GM20431 (cell line): ENCODE measurements at regions not wholly inside any gene's neighbourhood (a gene's known extent, or its start where the extent isn't known, plus 50 kb on each side); places are given as distances from the start of the nearest gene placed in this dataset.

Experiments
- in situ Hi-C: fragments of 300-500 bp; cut with MseI, MboI; formaldehyde crosslinking; loops from one replicate; pipeline ENCODE4 v1.15.0; 2020; ENCODE audit warnings: low sequenced_read_pairs; ENCODE audit not compliant: unreplicated experiment

DNA sequence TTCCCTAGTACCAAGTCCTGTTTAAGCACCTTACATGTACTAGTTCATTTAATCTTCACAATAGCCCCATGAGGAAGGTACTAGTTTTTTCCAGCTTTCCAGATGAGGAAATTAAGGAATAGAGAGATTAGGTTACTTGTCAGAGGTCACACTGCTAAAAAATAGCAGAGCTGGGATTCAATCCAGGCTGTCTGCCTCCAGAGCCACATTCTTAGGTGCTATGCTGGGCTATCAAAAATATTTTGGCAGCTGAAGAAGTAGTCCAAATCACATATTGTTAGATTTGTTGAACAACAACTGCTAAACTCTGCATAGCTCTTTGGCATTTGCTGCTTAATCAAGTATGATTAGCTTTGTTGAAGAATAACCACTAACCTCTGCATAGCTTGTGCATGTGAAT is 591.5 kb upstream of the KLF4 start:
- in situ Hi-C loops, result no loop called here

DNA sequence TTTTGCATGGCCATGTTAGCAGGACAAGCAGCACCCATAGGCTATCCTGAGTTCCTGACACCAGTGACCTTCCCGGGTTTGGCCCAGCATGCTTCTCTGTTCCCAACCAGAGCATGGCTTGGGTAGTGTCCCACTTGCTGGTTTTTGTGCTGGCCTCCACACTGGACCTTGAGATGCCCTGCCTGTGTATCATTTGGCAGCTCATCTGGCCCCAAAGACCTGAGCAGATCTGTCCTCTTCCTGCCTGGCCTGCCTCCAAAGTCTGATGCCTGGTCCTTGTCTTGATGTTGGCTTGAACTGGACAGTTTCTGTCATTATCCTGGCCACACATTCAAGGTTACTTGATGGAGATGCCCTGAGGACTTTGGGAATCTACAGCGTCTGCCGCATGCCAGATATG is 590.7 kb upstream of the KLF4 start:
- in situ Hi-C loops, result no loop called here

DNA sequence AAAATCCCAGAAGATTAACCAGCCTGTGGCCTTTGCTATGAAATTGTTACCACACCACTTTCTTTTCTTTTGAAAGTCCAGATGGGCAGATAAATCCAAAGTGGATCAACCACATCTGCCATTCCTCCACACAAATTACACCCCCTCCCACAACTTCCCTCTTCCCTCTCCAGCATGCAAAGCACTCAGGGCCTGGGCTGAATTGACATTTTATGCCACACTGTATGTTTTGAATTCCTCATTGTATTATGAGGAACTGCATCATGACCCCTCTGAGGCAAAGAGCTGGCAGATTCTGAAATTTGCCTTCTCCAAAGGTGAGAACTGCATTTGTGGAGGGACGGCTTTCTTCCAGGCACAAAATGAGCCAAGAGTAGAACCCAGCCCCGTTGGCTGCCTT is 589.2 kb upstream of the KLF4 start:
- in situ Hi-C loops, result no loop called here

DNA sequence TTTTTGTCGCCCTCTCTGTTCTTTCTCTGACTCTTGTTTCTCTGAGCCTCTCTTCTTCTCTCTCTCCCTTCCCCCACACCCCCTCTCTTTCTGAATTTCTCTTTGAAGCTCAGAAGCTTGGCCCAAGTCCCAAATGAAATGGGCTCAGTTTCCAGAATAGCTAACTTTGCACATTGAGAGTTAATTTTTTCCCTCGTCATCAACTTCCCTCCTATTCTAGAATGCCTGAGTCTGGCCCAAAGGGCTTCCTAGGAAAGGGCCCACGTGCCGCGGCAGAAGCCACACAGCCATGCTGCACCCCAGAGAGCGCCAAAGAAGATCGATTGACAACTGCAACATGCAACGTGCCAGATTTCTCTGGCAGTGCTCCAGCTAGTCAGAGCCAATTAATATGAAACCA is 588.8 kb upstream of the KLF4 start:
- in situ Hi-C loops, result no loop called here

DNA sequence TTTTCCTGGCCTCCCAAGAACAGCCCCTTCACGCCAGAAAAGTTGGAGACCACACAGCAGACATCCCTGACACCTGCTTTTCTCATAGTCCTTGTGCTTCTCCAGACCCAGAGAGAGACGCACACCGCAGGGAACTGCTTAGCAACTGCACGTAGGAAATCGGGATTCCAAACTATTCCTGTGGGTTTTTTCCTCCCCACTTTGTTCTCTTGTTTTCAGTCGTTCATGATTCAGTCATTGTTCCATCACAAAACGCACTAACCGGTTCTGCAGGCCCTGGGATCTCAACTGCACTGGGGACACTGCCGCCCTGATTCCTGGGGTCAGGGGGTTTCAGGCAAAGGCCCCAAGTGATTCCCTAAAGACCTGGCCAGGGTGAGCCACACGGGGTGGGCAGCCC is 588.0 kb upstream of the KLF4 start:
- in situ Hi-C loops, result no loop called here

DNA sequence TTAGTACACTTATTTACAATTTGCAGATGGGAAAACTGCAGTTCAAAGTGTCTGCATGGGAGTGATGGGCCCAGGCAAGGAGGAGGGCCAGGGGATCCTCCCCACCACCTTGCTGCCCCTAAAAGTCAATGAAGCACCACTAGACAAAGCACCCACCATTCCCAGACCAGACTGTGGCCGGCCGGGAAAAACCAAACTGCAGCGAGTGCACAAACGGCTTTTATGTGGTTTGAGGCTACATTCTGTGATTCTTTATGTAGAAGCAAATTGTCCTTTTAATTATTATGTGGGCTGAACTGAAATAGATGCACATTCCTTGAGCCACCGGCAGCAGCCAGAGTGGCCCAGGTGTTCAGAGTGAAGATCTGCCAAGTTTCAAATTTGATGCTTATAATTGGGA is 585.3 kb upstream of the KLF4 start:
- in situ Hi-C loops, result no loop called here

DNA sequence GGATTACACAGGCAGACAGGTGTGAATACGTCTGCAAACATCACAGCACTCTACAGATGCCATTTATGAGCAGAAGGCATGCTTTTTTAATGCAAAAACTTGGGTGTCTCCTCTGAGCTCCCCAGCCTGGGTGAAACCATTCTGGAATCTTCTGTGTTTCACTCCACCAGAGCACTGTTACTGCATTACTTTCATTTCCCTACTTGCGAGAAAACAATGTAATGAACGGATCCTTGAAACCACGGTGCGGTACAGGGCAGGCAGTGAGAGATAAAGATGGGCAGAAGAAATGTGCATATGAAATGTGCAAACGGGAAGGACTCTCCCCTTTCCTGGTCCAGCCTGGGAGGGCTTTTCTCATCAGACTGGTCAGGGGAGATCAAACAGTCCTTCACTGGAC is 584.3 kb upstream of the KLF4 start:
- in situ Hi-C loops, result no loop called here

DNA sequence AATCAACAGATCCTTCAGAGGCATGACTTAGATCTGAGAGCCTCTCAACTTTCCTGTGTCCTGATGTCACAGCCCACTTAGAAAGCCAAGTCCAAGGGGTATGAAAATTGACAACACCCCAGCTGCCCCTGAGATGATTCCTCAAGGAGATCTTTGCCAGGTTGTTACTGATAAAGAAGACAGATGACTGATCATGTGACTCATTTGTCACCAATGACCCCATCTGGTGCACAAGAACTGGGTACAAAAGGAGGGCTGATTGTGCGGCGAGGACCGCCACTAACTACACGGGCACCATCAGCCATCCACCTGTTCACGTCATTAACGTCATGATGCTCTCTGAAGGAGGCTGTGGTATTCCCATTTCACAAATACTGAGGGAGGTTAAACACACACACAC is 583.2 kb upstream of the KLF4 start:
- in situ Hi-C loops, result no loop called here

DNA sequence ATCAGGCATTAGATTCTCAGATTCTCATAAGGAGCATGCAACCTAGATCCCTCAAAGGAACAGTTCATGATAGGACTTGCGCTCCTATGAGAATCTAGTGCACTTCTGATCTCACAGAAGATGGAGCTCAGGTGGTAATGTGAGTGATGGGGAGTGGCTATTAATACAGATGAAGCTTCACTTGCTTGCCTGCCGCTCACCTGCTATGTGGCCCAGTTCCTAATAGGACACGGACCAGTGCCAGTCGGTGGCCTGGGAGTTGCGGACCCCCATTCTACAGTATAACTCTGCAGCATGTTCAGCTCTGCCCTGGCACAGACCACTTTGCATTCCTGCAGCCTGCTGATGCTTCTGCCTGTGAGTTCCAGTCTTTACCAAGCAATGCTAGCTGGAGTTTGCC is 581.3 kb upstream of the KLF4 start:
- in situ Hi-C loops, result no loop called here

DNA sequence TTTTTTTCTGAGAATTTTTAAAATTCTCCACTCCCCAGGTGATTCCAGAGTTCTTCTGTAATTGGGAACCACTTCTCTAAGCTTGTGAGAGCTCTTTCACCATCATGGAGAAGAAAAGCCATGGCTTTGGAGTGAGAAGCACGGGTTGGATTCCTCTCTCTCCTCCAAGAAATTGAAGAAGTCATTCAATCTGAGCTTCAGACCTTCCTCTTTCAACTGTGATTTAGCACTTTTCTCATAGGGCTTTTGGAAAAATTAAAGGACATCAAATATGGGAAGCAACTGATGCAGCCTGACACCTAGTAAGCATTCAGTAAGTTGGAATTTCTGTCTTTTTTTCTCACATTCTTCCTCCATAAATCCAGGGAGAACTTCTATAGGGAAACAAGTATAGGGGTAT is 580.4 kb upstream of the KLF4 start:
- in situ Hi-C loops, result no loop called here

DNA sequence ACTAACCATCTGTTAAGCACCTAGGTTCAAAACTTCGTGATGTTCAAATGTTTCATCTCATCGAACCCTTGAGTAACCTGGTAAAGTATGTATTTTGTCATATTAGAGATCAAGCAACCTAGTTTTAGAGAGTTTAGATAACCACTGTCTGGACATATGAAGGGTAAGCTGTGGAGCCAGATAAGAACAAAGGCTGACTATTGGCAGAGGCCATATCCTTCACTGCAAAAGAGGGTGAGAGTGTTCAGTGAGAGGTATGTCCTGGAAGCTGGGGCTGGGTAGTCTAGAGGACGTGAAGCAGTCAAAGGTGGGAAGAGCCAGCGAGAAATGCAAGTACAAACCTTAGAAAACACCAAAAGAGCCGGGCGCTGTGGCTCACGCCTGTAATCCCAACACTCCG is 573.1 kb upstream of the KLF4 start:
- in situ Hi-C loops, result no loop called here

DNA sequence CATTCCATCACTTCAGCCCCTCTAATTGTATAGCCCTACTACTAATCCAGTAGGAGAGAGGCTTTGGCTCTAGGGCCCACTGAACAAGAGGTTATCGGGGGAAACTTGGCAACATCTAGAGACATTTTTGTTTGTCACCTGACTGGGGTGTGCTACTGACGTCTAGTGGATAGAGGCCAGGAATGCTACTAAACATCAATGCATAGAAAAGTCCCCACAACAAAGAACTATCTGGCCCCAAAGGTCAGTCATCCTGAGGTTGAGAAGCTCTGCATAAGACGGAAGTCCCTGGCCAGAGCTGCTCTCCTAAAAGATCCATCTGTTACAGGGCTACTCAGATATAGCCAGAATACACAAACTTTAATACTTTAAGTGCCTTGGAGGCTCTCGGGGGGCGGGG is 570.6 kb upstream of the KLF4 start:
- in situ Hi-C loops, result no loop called here

DNA sequence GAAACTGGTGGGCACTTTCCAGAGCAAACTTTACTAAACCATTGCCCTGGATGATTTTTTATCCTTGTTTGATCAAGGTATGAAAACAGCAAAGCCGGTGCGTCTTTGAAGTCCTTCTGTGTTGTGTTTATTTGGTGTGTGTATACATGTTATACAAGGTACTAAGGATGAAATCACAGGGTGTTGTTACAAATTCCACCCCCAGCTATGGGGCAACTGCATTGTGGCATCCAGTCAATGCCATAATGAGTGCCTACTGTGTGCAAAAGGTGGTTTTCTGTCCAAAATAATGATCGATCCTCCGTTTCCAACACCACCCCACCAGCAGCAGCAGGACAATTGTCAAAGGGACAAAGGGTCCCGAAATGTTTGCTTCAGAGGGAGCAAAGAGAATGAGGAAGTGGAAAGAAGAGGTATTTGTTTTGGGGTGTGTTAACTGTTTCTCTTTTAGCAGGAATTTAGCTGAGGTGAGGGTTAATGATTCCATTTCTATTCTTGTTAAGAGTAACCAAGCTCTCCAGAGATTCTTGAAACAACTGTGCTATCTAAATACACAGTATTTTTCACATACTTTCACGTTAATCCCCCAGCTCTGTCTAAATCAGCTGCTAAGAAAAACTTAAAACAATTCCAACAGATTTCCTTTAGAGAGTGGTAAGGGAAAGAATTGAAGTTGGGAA is 568.7 kb upstream of the KLF4 start:
- in situ Hi-C loops, result no loop called here

DNA sequence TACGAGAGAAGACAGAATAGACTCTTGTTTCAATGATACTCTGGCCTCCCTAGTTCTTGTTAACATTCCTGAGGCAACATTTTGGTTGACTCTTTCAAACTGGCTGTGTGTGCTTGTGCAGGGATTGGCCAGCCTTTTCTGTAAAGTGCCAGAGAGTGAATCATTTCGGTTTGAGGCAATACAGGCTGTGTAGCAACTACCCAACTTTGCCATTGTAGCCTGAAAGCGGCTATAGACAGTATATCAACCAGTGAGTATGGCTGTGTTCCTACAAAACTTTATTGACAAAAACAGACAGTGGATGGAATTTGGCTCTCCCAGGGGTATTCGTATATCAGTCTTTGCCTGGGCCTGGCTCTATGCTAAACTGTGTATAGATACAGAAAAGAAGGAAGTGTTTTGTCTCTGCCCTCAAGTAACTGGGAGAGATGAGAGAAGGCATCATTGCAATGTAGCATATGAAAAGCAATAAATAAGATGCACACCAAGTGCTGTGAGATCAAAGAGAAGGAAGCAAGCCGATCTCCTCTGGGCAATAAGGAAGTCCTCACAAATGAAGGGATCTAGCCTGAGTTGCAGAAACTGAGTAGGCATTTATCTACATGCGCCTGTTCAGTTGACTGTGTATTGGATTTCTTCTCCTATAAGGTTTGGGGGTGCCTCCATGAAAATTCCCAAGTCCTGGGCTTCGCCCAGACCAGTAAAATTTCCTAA is 568.0 kb upstream of the KLF4 start:
- in situ Hi-C loops, result no loop called here

DNA sequence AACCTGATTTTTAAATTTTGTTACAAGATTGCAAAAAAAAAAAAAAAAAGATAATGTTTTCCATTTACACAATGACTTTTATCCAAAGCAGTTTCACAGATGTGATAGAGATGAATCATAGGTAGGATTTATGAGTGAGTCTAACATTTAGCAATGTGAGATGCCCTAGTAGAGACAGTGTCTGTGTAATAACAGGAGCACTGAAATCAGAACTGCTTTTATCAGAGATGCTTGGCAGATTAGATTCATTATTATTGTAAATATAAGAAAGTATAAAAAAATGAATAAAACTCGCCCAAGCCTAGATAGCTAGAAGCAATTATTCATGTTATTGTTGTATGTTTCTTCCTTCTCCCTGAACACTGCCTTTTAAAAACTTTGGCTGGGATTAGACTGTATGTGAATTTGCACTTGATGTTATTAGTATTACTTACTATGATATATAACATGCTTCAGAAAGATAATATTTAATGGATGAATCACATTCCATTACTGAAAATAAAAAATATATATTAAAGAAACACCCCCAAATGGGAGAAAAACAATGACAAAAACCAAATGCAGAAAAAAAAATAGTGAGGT is 567.3 kb upstream of the KLF4 start:
- in situ Hi-C loops, result no loop called here

DNA sequence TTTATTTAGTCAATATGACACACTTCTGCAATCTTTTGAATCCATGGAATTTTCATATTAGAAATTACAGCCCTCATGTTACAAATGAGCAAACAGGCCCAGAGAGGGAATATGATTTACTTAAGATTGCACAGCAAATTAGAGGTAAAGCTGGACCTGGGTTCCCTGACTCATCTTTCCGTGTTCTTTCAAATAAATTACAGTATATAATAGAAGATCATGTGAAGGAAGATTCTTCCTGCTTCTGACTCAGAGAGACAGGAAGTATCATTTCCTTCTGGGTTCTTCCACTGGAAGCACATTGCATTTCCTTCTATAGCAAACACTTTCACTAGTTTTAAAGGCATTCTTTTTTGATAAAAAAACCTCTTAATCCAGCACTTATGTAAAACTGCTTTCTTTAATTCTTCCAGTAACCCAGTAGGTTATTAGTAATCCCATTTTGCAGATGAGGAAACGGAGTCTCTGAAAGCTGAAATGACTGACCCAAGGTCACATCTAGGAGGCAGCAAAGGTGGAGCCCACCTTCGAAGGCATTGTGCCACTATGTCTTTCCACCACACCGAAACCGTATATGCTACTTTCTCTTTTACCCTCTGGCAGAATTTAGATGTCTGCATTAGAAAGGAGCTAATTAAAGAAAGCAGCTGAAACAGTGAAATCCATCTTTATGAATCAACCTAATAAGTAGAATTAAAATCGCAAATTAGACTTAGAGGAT is 566.7 kb upstream of the KLF4 start:
- in situ Hi-C loops, result no loop called here

DNA sequence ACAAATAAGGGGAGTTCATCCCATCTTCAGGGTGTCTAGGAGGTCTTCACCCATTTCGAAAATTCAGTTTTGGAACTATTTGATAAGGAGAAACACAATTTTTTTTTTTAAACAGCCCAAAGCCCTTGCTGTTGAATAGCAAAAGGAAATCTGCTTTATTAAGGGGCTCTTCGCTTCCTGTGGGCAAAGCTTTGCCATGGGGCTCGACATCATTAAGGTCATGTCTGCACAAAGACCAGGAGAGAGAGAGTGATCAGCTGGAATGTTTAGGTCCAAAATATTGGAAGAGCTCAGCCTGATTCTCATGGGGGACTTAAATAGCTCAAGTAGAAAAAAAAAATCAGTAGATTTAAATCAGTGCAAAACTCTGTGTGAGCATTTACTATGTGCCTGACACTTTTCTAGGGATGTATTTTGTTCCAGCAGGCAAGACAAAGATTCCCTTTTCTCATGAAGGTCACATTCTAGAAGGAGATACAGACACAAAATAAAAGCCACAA is 564.6 kb upstream of the KLF4 start:
- in situ Hi-C loops, result no loop called here

DNA sequence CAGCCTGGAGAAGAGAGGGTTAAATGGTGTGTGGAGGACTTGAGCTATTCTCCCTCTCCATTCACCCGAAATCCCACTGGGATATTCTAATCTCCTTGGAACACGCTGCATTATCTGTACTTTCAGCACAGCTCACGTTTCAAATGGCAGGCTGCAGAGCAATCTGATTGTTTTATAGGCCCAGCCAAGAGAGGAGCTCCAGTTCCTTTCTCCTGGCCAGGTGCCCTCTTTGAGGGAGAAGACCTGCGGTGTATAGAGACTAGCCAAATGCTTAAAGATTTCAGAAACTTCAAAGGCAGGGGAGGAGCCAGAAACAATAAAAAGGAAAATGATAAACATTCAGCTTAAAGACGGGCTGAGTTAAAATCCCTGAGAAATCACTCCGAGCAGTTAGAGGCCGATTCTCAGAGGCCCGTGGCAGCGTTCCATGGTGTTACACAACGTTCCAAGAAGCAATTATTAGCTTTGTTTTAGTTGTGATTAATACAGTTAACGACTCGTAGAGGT is 564.0 kb upstream of the KLF4 start:
- in situ Hi-C loops, result no loop called here

DNA sequence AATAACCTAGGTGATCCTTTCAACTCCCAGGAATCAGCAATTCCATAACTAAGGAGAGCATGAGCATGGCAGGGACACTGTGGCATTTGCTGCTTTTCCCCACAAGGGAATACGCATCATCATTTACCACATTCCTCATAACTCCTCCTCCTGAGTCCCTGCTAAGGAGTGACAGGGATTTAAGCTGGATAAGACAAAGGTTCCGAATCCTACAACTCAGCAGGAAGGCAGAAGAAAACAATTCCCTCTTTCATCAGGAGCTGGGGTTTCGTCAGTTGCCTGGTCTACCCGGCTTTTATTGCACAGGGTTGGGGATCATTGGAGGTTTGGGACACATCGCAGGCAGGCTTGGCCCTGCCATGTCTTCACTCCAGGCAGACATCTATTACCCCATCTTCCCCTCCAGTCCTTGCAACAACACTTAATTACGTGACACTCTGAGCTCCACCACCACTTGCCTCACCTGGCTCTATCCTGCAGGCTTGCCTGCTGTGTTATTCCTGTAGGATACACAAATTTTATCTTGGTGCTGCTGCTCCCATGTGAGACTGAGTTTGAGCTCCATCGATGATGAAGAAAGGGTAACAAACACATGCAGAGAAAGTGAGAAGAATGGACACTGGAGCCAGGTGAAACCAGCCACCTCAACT is 563.0 kb upstream of the KLF4 start:
- in situ Hi-C loops, result no loop called here

DNA sequence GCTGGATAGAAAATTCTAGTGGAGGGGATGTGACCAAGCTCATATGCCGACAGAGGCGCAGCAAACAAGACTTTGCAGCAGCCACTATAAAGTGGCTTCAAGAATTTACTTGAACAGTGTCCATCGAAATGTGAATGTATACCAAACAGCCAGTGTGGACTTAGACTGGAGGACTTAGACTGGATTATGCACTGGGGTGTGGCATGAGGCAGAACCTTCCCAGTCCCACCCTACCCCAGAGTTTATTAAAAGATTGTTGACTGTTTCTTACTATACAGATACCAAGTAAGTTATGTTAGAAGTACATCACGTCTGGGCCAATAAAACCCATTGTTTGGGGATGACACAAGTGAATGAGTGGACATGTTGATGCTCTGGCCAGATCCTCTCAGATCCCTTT is 561.3 kb upstream of the KLF4 start:
- in situ Hi-C loops, result no loop called here
